CD14-positive monocyte (primary cell): ENCODE measurements at regions not wholly inside any gene's neighbourhood (a gene's known extent, or its start where the extent isn't known, plus 50 kb on each side); places are given as distances from the start of the nearest gene placed in this dataset. TPM values are rescaled to one million over a fixed set of nuclear protein-coding genes. Genes with fewer than 3 reads are reported as not detected.

Experiments
- DNase-seq, 3 donors: peaks; one replicate each; pipeline ENCODE4 v3.0.0-alpha.2; 2011 to 2022
- H2AFZ ChIP-seq: 2 replicates; pipeline ENCODE4 v1.6.0; 2012; ENCODE audit warnings: mild to moderate bottlenecking, low read depth, low read length, inconsistent platforms; ENCODE audit not compliant: insufficient read depth, poor library complexity, severe bottlenecking
- H3K27ac ChIP-seq, 2 donors: 1 replicate in 1 of 2; 2 replicates in 1 of 2; pipeline ENCODE4 v1.5.1; 2012 to 2013; ENCODE audit warnings: low read length in 2 of 2, control low read depth in 1 of 2, inconsistent platforms in 1 of 2, low read depth in 1 of 2, mild to moderate bottlenecking in 1 of 2
- H3K27me3 ChIP-seq, 2 donors: one replicate each; pipeline versions ENCODE4 v1.6.0 to v1.6.1; 2011 to 2013; ENCODE audit warnings: low read length in 2 of 2; ENCODE audit not compliant: control insufficient read depth in 2 of 2, insufficient read depth in 2 of 2
- H3K36me3 ChIP-seq, 2 donors: replicated peaks in 1 of 2; 1 replicate in 1 of 2; 2 replicates in 1 of 2; pipeline versions ENCODE4 v1.5.1 to v1.6.1; 2012 to 2013; ENCODE audit warnings: low read length in 2 of 2, control low read depth in 1 of 2, inconsistent platforms in 1 of 2, mild to moderate bottlenecking in 1 of 2; ENCODE audit not compliant: insufficient read depth in 2 of 2, control insufficient read depth in 1 of 2
- H3K4me1 ChIP-seq, 2 donors: 1 replicate in 1 of 2; 2 replicates in 1 of 2; pipeline versions ENCODE4 v1.5.1 to v1.6.1; 2012 to 2013; ENCODE audit warnings: low read length in 2 of 2, control low read depth in 1 of 2, inconsistent platforms in 1 of 2, mild to moderate bottlenecking in 1 of 2, moderate library complexity in 1 of 2; ENCODE audit not compliant: insufficient read depth in 2 of 2, control insufficient read depth in 1 of 2
- H3K4me2 ChIP-seq: replicated peaks from 2 replicates; pipeline ENCODE3; 2012; ENCODE audit warnings: low read length, moderate library complexity, mild to moderate bottlenecking; ENCODE audit not compliant: poor library complexity, severe bottlenecking; ENCODE audit errors: extremely low read depth
- H3K4me3 ChIP-seq, 3 experiments: fragments of 200-600 bp in 1 of 3; sonication (generic) in 1 of 3; replicated peaks in 1 of 3; 1 replicate in 2 of 3; 2 replicates in 1 of 3; pipeline ENCODE4 v1.5.1; 2011 to 2013; ENCODE audit warnings: low read length in 3 of 3, mild to moderate bottlenecking in 3 of 3, control low read depth in 2 of 3, low read depth in 2 of 3, inconsistent platforms in 1 of 3, moderate library complexity in 1 of 3
- H3K79me2 ChIP-seq: 2 replicates; pipeline ENCODE4 v1.6.0; 2012; ENCODE audit warnings: mild to moderate bottlenecking, control low read depth, inconsistent platforms, low read length, moderate library complexity; ENCODE audit not compliant: insufficient read depth
- H3K9ac ChIP-seq: 2 replicates; pipeline ENCODE4 v1.6.0; 2017; ENCODE audit warnings: low read length, mild to moderate bottlenecking; ENCODE audit not compliant: insufficient read depth, poor library complexity, severe bottlenecking
- H3K9me3 ChIP-seq, 2 donors: replicated peaks in 1 of 2; 1 replicate in 1 of 2; 2 replicates in 1 of 2; pipeline versions ENCODE4 v1.5.1 to v1.6.1; 2012 to 2013; ENCODE audit warnings: low read length in 2 of 2, control low read depth in 1 of 2; ENCODE audit not compliant: control insufficient read depth in 1 of 2, insufficient read depth in 1 of 2
- H4K20me1 ChIP-seq: 2 replicates; pipeline ENCODE4 v1.6.0; 2012; ENCODE audit warnings: mild to moderate bottlenecking, low read length, control low read depth, moderate library complexity; ENCODE audit not compliant: insufficient read depth
- H3K27ac Mint-ChIP-seq, 7 donors: one replicate each; pipeline ENCODE4 v1.8.0; 2020; ENCODE audit warnings: mild to moderate bottlenecking in 7 of 7, mixed read lengths in 7 of 7, moderate library complexity in 6 of 7, inconsistent platforms in 2 of 7
- H3K27me3 Mint-ChIP-seq, 3 donors: one replicate each; pipeline ENCODE4 v1.8.0; 2021 to 2022; ENCODE audit warnings: low read depth in 3 of 3, mild to moderate bottlenecking in 3 of 3, mixed read lengths in 3 of 3, moderate library complexity in 3 of 3, inconsistent platforms in 1 of 3
- H3K36me3 Mint-ChIP-seq, 2 donors: one replicate each; pipeline ENCODE4 v1.8.0; 2020; ENCODE audit warnings: mixed read lengths in 2 of 2, inconsistent platforms in 1 of 2, mild to moderate bottlenecking in 1 of 2
- H3K4me1 Mint-ChIP-seq: one replicate; pipeline ENCODE4 v1.8.0; 2020; ENCODE audit warnings: mild to moderate bottlenecking, mixed read lengths
- H3K4me3 Mint-ChIP-seq, 2 donors: one replicate each; pipeline ENCODE4 v1.8.0; 2020; ENCODE audit warnings: mild to moderate bottlenecking in 2 of 2, mixed read lengths in 2 of 2, moderate library complexity in 1 of 2
- H3K9me3 Mint-ChIP-seq, 7 donors: one replicate each; pipeline ENCODE4 v1.8.0; 2020 to 2022; ENCODE audit warnings: mixed read lengths in 7 of 7, mild to moderate bottlenecking in 6 of 7, moderate library complexity in 6 of 7, inconsistent platforms in 2 of 7
- WGBS: methylation state at CpG from one replicate; pipeline ENCODE4 v1.1.5; 2013; ENCODE audit warnings: missing lambda C conversion rate; ENCODE audit not compliant: insufficient coverage; 5-methylcytosine and 5-hydroxymethylcytosine counted together
- intact Hi-C, 2 donors: fragments of 100-400 bp; cut with micrococcal nuclease; formaldehyde crosslinking; loops; one replicate each; pipeline versions ENCODE4 v1.15.0 to v1.15.1; 2023
- small RNA-seq: library from RNA; depleted of rRNA; stranded (forward); fragments of <200 nt; gene quantifications from one replicate; pipeline ENCODE3, GENCODE V24; 2012; ENCODE audit warnings: low read depth; ENCODE audit not compliant: insufficient read length
- TF ChIP-seq, protein P1 (sequence below): fragments of 200-600 bp; IDR thresholded peaks from one replicate; pipeline ENCODE4 v1.8.0; 2022; ENCODE audit warnings: antibody characterized with exemption, mild to moderate bottlenecking

DNA sequence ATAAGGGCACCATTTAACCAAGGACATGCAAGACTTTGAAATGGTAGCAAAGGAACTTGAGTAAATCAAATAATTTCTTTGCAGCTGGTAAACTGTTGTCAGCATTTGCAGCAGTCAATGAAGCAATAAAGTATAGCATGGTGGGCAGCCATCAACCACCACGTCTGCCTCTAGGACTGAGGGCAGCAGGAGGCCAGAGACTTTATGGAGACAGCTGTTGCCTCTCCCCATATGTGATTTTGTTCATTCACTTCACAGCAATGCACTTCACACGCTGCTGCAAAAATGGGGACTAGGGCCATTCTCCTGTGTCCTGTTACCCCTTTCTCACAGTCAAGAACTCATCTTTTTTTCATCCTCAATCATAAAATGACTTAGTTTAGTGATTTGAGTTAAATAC lies 51.3 kb upstream of the PCDH9 start:
- no peaks in the 10 kb centered on the region for H3K27me3 ChIP-seq
- no peaks in the 10 kb centered on the region for H3K36me3 ChIP-seq
- Mint-ChIP-seq H3K9me3 (peaks cover 0 to 4% (median 0%) of the 10 kb centered on the region in 7 donors), H3K4me3 (no peak overlapping the region), H3K4me1 (no peaks in the 10 kb centered on the region), H3K27me3 (no peaks in the 10 kb centered on the region), H3K27ac (no peak overlapping the region), H3K36me3 (no peaks in the 10 kb centered on the region)
- H3K4me3 ChIP-seq = no peak overlapping the region
- H3K9me3 ChIP-seq = peaks cover 0 to 3% of the 10 kb centered on the region in 2 donors
- no peaks in the 10 kb centered on the region for H3K4me1 ChIP-seq
- WGBS = 80% methylated on average over 1 of the region's 2 CpGs
- no peaks in the 10 kb centered on the region for H4K20me1 ChIP-seq
- no peak overlapping the region for H3K27ac ChIP-seq
- intact Hi-C loops = no loop called here
- no peak overlapping the region for H3K9ac ChIP-seq
- no peak for DNase-seq
- TF ChIP-seq, protein P1, sequence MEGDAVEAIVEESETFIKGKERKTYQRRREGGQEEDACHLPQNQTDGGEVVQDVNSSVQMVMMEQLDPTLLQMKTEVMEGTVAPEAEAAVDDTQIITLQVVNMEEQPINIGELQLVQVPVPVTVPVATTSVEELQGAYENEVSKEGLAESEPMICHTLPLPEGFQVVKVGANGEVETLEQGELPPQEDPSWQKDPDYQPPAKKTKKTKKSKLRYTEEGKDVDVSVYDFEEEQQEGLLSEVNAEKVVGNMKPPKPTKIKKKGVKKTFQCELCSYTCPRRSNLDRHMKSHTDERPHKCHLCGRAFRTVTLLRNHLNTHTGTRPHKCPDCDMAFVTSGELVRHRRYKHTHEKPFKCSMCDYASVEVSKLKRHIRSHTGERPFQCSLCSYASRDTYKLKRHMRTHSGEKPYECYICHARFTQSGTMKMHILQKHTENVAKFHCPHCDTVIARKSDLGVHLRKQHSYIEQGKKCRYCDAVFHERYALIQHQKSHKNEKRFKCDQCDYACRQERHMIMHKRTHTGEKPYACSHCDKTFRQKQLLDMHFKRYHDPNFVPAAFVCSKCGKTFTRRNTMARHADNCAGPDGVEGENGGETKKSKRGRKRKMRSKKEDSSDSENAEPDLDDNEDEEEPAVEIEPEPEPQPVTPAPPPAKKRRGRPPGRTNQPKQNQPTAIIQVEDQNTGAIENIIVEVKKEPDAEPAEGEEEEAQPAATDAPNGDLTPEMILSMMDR = no peak
- H3K4me2 ChIP-seq = no peak overlapping the region
- no peaks in the 10 kb centered on the region for H3K79me2 ChIP-seq
- no peak overlapping the region for H2AFZ ChIP-seq

Small RNA genes lying in the stretch of these regions (small RNA-seq; reads per million reads assigned to genes)
- gene RN7SL761P = not detected
- gene RPL37P21 = not detected
- not detected for gene RPS3AP52
- not detected for gene SNRPFP3
